ENCODE measurements at regions not wholly inside any gene's neighbourhood (a gene's known extent, or its start where the extent isn't known, plus 50 kb on each side); places are given as distances from the start of the nearest gene placed in this dataset.

DNA sequence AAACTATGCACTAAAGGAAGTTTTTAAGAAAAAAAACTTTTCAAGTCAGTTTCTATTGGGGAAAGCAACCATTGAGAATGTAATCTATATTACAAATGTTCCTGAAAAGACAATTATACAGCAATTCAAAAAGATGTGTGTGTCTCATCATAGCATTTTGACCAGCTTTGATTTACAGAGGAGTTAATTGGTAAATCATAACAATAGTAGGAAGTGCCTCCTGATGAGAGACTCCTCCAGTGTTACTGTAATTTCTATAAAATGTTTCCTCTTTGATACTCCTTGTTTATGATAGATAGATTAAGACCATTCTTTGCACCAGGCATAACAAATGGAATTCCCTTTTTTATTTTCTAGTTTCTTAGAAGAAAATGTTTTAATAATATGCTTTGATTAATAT lies 249.9 kb downstream of the CALCRL start (continued):
- TF ChIP-seq, protein P1, sequence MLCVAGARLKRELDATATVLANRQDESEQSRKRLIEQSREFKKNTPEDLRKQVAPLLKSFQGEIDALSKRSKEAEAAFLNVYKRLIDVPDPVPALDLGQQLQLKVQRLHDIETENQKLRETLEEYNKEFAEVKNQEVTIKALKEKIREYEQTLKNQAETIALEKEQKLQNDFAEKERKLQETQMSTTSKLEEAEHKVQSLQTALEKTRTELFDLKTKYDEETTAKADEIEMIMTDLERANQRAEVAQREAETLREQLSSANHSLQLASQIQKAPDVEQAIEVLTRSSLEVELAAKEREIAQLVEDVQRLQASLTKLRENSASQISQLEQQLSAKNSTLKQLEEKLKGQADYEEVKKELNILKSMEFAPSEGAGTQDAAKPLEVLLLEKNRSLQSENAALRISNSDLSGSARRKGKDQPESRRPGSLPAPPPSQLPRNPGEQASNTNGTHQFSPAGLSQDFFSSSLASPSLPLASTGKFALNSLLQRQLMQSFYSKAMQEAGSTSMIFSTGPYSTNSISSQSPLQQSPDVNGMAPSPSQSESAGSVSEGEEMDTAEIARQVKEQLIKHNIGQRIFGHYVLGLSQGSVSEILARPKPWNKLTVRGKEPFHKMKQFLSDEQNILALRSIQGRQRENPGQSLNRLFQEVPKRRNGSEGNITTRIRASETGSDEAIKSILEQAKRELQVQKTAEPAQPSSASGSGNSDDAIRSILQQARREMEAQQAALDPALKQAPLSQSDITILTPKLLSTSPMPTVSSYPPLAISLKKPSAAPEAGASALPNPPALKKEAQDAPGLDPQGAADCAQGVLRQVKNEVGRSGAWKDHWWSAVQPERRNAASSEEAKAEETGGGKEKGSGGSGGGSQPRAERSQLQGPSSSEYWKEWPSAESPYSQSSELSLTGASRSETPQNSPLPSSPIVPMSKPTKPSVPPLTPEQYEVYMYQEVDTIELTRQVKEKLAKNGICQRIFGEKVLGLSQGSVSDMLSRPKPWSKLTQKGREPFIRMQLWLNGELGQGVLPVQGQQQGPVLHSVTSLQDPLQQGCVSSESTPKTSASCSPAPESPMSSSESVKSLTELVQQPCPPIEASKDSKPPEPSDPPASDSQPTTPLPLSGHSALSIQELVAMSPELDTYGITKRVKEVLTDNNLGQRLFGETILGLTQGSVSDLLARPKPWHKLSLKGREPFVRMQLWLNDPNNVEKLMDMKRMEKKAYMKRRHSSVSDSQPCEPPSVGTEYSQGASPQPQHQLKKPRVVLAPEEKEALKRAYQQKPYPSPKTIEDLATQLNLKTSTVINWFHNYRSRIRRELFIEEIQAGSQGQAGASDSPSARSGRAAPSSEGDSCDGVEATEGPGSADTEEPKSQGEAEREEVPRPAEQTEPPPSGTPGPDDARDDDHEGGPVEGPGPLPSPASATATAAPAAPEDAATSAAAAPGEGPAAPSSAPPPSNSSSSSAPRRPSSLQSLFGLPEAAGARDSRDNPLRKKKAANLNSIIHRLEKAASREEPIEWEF (IDR thresholded peaks at IDR 0.05; ENCODE audit: insufficient replicate concordance, low read depth, low read length), result no peak
- TF ChIP-seq CBX3 (IDR thresholded peaks at IDR 0.05; ENCODE audit: borderline replicate concordance, low read depth) (no peak), SMARCA5 (IDR thresholded peaks at IDR 0.05) (no peak), FOXM1 (IDR thresholded peaks at IDR 0.05; ENCODE audit: low read depth, low read length) (no peak)

DNA sequence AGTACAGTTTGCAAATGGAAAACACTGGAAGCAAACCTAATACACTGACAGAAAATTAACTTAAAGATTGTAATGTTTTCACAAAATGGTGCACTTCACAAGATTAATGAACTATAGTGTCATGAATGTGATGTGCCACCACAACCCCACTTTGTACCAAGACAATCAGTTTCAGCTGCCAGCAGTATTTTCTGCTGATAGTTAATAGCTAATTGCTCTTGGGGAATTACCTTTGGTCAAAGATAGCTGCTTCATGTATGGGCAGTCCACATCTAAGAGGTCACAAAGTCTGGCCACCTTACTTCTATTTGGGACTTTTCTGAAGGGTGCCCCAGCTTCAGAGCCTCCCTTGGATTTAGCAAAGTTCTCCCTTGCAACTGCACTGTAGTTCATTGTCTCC lies 254.0 kb downstream of the CALCRL start:
- intact Hi-C loops (cut with micrococcal nuclease; ENCODE audit: unreplicated experiment), result no loop called here
- no peak for TF ChIP-seq ZZZ3 (IDR thresholded peaks at IDR 0.05; ENCODE audit: control insufficient read depth, insufficient read length, low read depth)
- no peak for TF ChIP-seq ETV6 (conservative IDR thresholded peaks at IDR 0.05 in 1 of 2, IDR thresholded peaks at IDR 0.05 in 1 of 2; ENCODE audit: borderline replicate concordance in 1 of 2, low read depth in 1 of 2)
- 0 out of 4 replicates have a peak, but pooled peaks of 1 of the 2 experiments have one; percentile 9 for TF ChIP-seq BHLHE40 (IDR thresholded peaks at IDR 0.05; ENCODE audit: borderline replicate concordance in 1 of 2, low read depth in 2 of 2, low read length in 1 of 2)
- TF ChIP-seq CBX3 (IDR thresholded peaks at IDR 0.05; ENCODE audit: borderline replicate concordance, low read depth), result no peak
- TF ChIP-seq, protein P2, sequence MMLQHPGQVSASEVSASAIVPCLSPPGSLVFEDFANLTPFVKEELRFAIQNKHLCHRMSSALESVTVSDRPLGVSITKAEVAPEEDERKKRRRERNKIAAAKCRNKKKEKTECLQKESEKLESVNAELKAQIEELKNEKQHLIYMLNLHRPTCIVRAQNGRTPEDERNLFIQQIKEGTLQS (IDR thresholded peaks at IDR 0.05; ENCODE audit: borderline replicate concordance, extremely low read depth, low read depth, low read length), result no peak
- peak; percentile 67; the same call in 1 of the 2 replicates for TF ChIP-seq MTA2 (IDR thresholded peaks at IDR 0.05; ENCODE audit: low read depth)
- no peak for TF ChIP-seq SMC3 (IDR thresholded peaks at IDR 0.05; ENCODE audit: borderline replicate concordance, low read length)
- TF ChIP-seq, protein P3, sequence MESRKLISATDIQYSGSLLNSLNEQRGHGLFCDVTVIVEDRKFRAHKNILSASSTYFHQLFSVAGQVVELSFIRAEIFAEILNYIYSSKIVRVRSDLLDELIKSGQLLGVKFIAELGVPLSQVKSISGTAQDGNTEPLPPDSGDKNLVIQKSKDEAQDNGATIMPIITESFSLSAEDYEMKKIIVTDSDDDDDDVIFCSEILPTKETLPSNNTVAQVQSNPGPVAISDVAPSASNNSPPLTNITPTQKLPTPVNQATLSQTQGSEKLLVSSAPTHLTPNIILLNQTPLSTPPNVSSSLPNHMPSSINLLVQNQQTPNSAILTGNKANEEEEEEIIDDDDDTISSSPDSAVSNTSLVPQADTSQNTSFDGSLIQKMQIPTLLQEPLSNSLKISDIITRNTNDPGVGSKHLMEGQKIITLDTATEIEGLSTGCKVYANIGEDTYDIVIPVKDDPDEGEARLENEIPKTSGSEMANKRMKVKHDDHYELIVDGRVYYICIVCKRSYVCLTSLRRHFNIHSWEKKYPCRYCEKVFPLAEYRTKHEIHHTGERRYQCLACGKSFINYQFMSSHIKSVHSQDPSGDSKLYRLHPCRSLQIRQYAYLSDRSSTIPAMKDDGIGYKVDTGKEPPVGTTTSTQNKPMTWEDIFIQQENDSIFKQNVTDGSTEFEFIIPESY (IDR thresholded peaks at IDR 0.05), result no peak
- TF ChIP-seq JUND (IDR thresholded peaks at IDR 0.05; ENCODE audit: low read depth, low read length), result no peak

More for the DNA sequence above, 254.0 kb downstream of the CALCRL start:
- FAIRE-seq (no peak), ATAC-seq (peak; percentile 90), DNase-seq (ENCODE audit: low read depth, low spot score) (no peak)
- H3K27ac ChIP-seq (ENCODE audit: control insufficient read depth, insufficient read depth), result no peak overlapping the region
- no peak overlapping the region for H2AFZ ChIP-seq (ENCODE audit: control insufficient read depth, low read depth, low read length)
- no peak overlapping the region for H3K9ac ChIP-seq (ENCODE audit: control insufficient read depth, insufficient read depth, low read length)
- no peaks in the 10 kb centered on the region for H3K27me3 ChIP-seq (replicated peaks in 1 of 2; ENCODE audit: control insufficient read depth in 2 of 2, insufficient read depth in 2 of 2, low read length in 1 of 2)
- no TSS peak for BruUV-seq (replicated peaks)
- RAD21 ChIA-PET (ENCODE audit: unreplicated experiment), result interaction anchor here (1.5 to 1.8 kb wide), 2 partner anchors 24 to 47 kb away, joined by 3 read pairs; no protein-coding TSS in a partner anchor
- no peaks in the 10 kb centered on the region for H3K4me1 ChIP-seq (ENCODE audit: control insufficient read depth, insufficient read depth, low read length)
- H3K4me2 ChIP-seq (ENCODE audit: control insufficient read depth, insufficient read depth), result no peak overlapping the region
- POLR2A ChIA-PET, result no interaction called here
- no peaks in the 10 kb centered on the region for H3K36me3 ChIP-seq (ENCODE audit: control insufficient read depth in 2 of 2, insufficient read depth in 2 of 2, low read length in 1 of 2)
- SMC1A ChIA-PET (ENCODE audit: uncharacterized antibody, unreplicated experiment), result interaction anchor here (0.8 to 1.2 kb wide), 2 partner anchors 12 to 331 kb away, joined by 3 read pairs; no protein-coding TSS in a partner anchor
- H4K20me1 ChIP-seq (ENCODE audit: control insufficient read depth, insufficient read depth), result no peaks in the 10 kb centered on the region
- H3K79me2 ChIP-seq (ENCODE audit: control insufficient read depth, insufficient read depth, low read length), result no peaks in the 10 kb centered on the region
- H3K9me3 ChIP-seq (replicated peaks; ENCODE audit: control insufficient read depth, insufficient read depth, low read length), result no peaks in the 10 kb centered on the region
- in situ Hi-C loops (cut with MboI), result no loop called here
- CTCF ChIA-PET, result interaction anchor here (1.0 kb wide), 1 partner anchor 10 kb away, joined by 3 read pairs; no protein-coding TSS in a partner anchor
- H3K4me3 ChIP-seq, result no peak overlapping the region

Data from GM12878 (cell line).